ENCODE measurements at regions not wholly inside any gene's neighbourhood (a gene's known extent, or its start where the extent isn't known, plus 50 kb on each side); places are given as distances from the start of the nearest gene placed in this dataset.
"Not testable (repeated sequence)": the region's sequence is repeated elsewhere in the genome, so short reads cannot be mapped to it uniquely, and the experiment has no call there.

DNA sequence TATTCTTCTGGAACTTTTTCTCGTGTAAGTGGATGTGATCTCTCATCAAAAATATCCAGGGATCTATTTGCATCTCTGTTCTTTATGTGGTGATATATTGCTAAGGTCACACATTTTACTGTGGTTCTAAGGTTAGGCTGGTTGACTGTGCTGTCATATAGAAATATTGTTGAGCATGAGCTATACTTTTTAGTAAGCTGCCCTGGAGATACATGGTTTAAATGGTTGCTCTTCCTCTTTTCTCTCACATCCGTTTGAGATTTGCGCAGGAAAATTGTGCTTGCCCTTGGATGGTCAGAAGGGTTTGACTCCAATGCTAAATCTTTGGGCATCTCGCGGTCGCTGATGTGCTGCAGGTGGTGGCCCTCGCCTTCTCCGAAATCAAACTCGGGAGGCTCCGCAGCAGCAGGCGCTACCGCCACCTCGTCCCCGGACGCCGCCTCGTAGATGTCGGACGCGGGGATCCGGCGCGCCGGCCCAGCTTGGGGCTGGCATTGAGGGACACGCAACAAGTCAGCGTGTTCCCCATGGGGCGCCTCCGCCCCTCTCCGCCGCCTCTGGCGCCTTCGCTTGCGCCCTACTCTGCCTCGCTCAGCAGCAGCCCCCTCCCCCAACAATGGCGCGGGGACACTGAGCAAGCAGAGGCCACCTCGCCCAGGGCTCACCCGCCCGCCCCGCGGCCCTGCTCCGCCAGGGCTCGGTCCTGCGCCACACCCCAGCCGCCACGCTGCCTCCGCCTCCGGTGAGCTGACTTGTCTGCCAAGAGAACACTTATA, 154.5 kb downstream of the MSN start:
- peak; percentile 8 to 56 (median 12) for DNase-seq

GRCh38 chrX:65819983-65820382, 152.5 kb downstream of the MSN start:
- not testable (repeated sequence) for DNase-seq

GRCh38 chrX:65813245-65813644, 145.8 kb downstream of the MSN start:
- DNase-seq = no peak

- DNase-seq = no peak
Observed at GRCh38 chrX:65811558-65812228, 144.2 kb downstream of the MSN start.

Data from T-helper 2 cell (primary cell).